Gastrocnemius medialis (tissue), 4 donors: ENCODE measurements at regions not wholly inside any gene's neighbourhood (a gene's known extent, or its start where the extent isn't known, plus 50 kb on each side); places are given as distances from the start of the nearest gene placed in this dataset.

Experiments
- POLR2A ChIP-seq, 2 donors: fragments of 450-650 bp; IDR thresholded peaks; one replicate each; pipeline ENCODE4 v1.6.1; 2017; ENCODE audit warnings: antibody characterized with exemption in 2 of 2, mild to moderate bottlenecking in 2 of 2, moderate library complexity in 2 of 2
- TF ChIP-seq, protein P1 (sequence below), 5 experiments: fragments of 450-650 bp in 3 of 5; fragments of 200-600 bp in 2 of 5; sonication (generic) in 2 of 5; IDR thresholded peaks in 4 of 5; conservative IDR thresholded peaks in 1 of 5; 1 replicate in 4 of 5; 2 replicates in 1 of 5; pipeline ENCODE4 v1.5.1; 2016 to 2019; ENCODE audit warnings: antibody characterized with exemption in 5 of 5, mild to moderate bottlenecking in 3 of 5, moderate library complexity in 3 of 5

DNA sequence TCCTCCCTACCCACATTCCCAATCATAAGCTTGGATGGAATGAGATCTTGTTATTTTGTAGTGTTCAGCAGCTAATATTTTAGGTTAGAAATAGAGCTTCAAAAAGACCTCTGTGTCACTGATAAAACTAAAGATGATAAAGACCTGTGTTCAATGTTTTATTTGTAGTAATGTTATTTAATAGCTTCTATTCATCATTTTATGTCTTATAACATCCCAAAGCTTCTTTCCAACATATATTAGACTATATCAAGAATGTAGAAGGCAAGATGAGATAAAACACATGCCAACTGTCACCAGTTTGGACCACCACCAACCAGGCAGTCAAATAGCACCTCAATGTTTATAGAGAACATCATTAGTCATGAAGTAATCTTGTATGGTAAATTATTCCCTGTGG, 409.5 kb upstream of the ITGA1 start:
- TF ChIP-seq, protein P1, sequence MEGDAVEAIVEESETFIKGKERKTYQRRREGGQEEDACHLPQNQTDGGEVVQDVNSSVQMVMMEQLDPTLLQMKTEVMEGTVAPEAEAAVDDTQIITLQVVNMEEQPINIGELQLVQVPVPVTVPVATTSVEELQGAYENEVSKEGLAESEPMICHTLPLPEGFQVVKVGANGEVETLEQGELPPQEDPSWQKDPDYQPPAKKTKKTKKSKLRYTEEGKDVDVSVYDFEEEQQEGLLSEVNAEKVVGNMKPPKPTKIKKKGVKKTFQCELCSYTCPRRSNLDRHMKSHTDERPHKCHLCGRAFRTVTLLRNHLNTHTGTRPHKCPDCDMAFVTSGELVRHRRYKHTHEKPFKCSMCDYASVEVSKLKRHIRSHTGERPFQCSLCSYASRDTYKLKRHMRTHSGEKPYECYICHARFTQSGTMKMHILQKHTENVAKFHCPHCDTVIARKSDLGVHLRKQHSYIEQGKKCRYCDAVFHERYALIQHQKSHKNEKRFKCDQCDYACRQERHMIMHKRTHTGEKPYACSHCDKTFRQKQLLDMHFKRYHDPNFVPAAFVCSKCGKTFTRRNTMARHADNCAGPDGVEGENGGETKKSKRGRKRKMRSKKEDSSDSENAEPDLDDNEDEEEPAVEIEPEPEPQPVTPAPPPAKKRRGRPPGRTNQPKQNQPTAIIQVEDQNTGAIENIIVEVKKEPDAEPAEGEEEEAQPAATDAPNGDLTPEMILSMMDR (IDR thresholded peaks at IDR 0.05 in 4 of 5, conservative IDR thresholded peaks at IDR 0.05 in 1 of 5) = no peak
- no peak for TF ChIP-seq POLR2A (IDR thresholded peaks at IDR 0.05)
